Endothelial cell (in vitro differentiated cells): ENCODE measurements at regions not wholly inside any gene's neighbourhood (a gene's known extent, or its start where the extent isn't known, plus 50 kb on each side); places are given as distances from the start of the nearest gene placed in this dataset.

Experiments
- DNase-seq: peaks from one replicate; pipeline ENCODE4 v3.0.0; 2021; ENCODE audit warnings: low spot score
- H3K27ac Mint-ChIP-seq: one replicate; pipeline ENCODE4 v1.8.0; 2021; ENCODE audit warnings: mixed read lengths, inconsistent platforms; ENCODE audit not compliant: unreplicated experiment
- H3K27me3 Mint-ChIP-seq: one replicate; pipeline ENCODE4 v1.8.0; 2021; ENCODE audit warnings: mild to moderate bottlenecking, moderate library complexity, mixed read lengths, inconsistent platforms; ENCODE audit not compliant: unreplicated experiment
- H3K36me3 Mint-ChIP-seq: one replicate; pipeline ENCODE4 v1.8.0; 2021; ENCODE audit warnings: mild to moderate bottlenecking, low read depth, mixed read lengths, inconsistent platforms; ENCODE audit not compliant: unreplicated experiment
- H3K4me1 Mint-ChIP-seq: one replicate; pipeline ENCODE4 v1.8.0; 2021; ENCODE audit warnings: mild to moderate bottlenecking, mixed read lengths, inconsistent platforms; ENCODE audit not compliant: unreplicated experiment
- H3K4me3 Mint-ChIP-seq: one replicate; pipeline ENCODE4 v1.8.0; 2021; ENCODE audit warnings: mild to moderate bottlenecking, mixed read lengths, inconsistent platforms; ENCODE audit not compliant: unreplicated experiment
- H3K9me3 Mint-ChIP-seq: one replicate; pipeline ENCODE4 v1.8.0; 2021; ENCODE audit warnings: mixed read lengths, inconsistent platforms; ENCODE audit not compliant: unreplicated experiment
- TF ChIP-seq, protein P1 (sequence below): fragments of 200-600 bp; sonication (generic); IDR thresholded peaks from one replicate; pipeline ENCODE4 v1.5.0; 2021; ENCODE audit warnings: antibody characterized with exemption; ENCODE audit not compliant: unreplicated experiment

DNA sequence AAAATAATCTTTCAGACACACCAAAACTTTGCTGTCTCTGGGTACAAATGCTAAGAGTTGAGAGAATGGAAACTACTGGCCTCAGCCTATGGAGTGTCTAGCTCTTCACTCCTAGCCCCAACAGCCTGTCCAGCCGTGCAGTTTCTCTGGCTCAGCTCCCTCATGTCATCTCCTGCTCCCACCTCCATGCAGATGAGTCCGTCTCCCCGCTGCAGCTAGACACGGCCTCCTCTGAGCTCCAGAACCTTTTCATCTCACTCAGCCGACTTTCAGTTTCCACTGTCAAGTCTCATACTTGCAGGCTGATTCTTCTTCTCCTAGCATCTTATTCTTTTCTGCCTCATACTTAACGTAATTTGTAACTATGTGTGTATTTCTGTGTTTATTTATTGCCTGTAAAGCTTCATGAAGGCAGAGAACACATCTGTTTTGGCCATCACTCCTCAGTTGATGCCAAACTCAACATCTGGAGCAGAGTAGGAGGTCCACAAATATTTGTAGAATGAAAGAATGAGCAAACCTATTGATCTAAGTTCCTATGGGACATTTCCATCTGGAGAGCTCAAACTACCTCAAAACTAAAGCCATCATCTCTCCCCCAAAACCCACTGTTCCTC, 139.8 kb upstream of the PWP1 start:
- Mint-ChIP-seq H3K27me3 (no peaks in the 10 kb centered on the region), H3K4me1 (no peaks in the 10 kb centered on the region), H3K4me3 (no peak overlapping the region), H3K27ac (no peak overlapping the region), H3K9me3 (no peaks in the 10 kb centered on the region), H3K36me3 (no peaks in the 10 kb centered on the region)
- DNase-seq: no peak
- TF ChIP-seq, protein P1, sequence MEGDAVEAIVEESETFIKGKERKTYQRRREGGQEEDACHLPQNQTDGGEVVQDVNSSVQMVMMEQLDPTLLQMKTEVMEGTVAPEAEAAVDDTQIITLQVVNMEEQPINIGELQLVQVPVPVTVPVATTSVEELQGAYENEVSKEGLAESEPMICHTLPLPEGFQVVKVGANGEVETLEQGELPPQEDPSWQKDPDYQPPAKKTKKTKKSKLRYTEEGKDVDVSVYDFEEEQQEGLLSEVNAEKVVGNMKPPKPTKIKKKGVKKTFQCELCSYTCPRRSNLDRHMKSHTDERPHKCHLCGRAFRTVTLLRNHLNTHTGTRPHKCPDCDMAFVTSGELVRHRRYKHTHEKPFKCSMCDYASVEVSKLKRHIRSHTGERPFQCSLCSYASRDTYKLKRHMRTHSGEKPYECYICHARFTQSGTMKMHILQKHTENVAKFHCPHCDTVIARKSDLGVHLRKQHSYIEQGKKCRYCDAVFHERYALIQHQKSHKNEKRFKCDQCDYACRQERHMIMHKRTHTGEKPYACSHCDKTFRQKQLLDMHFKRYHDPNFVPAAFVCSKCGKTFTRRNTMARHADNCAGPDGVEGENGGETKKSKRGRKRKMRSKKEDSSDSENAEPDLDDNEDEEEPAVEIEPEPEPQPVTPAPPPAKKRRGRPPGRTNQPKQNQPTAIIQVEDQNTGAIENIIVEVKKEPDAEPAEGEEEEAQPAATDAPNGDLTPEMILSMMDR: no peak

GRCh38 chr12:107547389-107547788, 138.2 kb upstream of the PWP1 start:
- Mint-ChIP-seq H3K27me3 (no peaks in the 10 kb centered on the region), H3K4me3 (no peak overlapping the region), H3K9me3 (no peaks in the 10 kb centered on the region), H3K36me3 (no peaks in the 10 kb centered on the region), H3K27ac (no peak overlapping the region), H3K4me1 (no peaks in the 10 kb centered on the region)
- TF ChIP-seq, protein P1: no peak
- no peak for DNase-seq

DNA sequence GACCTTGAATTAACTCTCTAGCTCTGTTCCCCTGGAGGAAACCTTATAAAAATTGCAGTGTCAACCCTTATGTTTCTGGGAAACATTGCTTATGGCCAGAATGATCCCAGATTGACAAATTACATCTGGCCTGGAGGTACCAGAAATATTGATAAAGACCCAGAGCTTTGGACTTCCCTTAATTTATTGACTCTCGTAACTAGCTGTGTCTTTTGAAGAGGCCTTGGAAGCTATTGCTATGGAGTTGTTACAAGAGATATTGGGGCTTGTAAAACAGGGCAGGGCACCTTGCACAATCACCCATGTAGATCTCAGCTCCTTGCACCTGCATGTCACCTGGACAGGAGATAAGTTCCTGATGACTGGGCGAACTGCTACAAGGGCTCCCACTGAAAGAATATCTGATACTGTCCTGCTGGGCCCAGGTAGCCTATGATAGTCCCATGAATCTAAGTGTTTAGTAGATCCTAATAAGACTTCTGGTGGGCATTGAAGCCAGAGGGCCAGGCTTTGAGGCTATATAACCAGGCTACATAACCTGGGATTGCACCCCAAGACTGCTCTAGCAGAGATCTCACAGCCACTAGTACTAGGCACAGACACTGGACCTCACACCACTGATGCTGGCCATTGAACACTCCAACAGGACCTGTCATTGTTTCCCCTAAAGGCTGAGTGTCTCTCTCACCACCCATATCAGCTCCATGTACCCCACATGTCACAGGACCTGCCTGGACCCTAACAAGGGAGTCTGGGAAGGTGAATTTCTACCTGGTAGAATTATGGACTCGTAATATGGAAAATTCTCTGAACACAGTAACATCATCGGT, 135.7 kb upstream of the PWP1 start:
- Mint-ChIP-seq H3K9me3 (no peaks in the 10 kb centered on the region), H3K27ac (no peak overlapping the region), H3K36me3 (no peaks in the 10 kb centered on the region), H3K4me3 (no peak overlapping the region), H3K27me3 (no peaks in the 10 kb centered on the region), H3K4me1 (no peaks in the 10 kb centered on the region)
- DNase-seq: no peak
- TF ChIP-seq, protein P1: no peak

GRCh38 chr12:107551434-107551833, 134.2 kb upstream of the PWP1 start:
- no peaks in the 10 kb centered on the region for H3K4me1 Mint-ChIP-seq
- no peak for DNase-seq
- no peaks in the 10 kb centered on the region for H3K27me3 Mint-ChIP-seq
- no peak overlapping the region for H3K27ac Mint-ChIP-seq
- no peaks in the 10 kb centered on the region for H3K36me3 Mint-ChIP-seq
- H3K9me3 Mint-ChIP-seq: no peaks in the 10 kb centered on the region
- no peak overlapping the region for H3K4me3 Mint-ChIP-seq
- TF ChIP-seq, protein P1: no peak

DNA sequence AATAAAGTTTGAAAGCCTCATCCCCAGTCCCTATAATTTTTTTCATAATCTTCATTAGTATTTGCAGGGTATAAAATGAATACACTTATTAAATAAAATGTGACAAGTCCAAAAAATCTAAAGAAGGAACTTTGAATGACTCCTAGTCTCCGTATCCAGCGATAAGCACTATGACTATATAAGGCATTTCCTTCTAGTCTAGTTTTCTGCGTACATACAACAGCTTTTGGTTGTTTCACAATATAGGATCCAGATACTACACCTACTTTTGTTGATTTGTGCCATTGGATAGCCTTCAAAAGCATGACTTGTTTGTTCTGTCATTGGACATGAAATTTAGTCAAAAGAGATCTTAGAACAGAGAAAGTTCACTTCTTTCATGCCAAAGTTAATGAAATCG, 133.3 kb upstream of the PWP1 start:
- Mint-ChIP-seq H3K4me3 (no peak overlapping the region), H3K27me3 (no peaks in the 10 kb centered on the region), H3K36me3 (no peaks in the 10 kb centered on the region), H3K27ac (no peak overlapping the region), H3K4me1 (no peaks in the 10 kb centered on the region), H3K9me3 (no peaks in the 10 kb centered on the region)
- DNase-seq: no peak
- TF ChIP-seq, protein P1: no peak
